SJCRH30 (cell line): ENCODE measurements at regions not wholly inside any gene's neighbourhood (a gene's known extent, or its start where the extent isn't known, plus 50 kb on each side); places are given as distances from the start of the nearest gene placed in this dataset.

Experiments used
- DNase-seq, 2 experiments: peaks; one replicate each; pipeline ENCODE4 v3.0.0-alpha.2; 2015 to 2020
- H3K27ac ChIP-seq: fragments of 250-450 bp; sonication (Bioruptor Pico); 2 replicates; pipeline ENCODE4 v1.5.1; 2020; ENCODE audit warnings: mild to moderate bottlenecking, moderate library complexity
- H3K27me3 ChIP-seq: fragments of 250-450 bp; sonication (Bioruptor Pico); 2 replicates; pipeline ENCODE4 v1.5.1; 2020; ENCODE audit warnings: mild to moderate bottlenecking, moderate library complexity
- H3K36me3 ChIP-seq: fragments of 250-450 bp; sonication (Bioruptor Pico); 2 replicates; pipeline ENCODE4 v1.5.1; 2020; ENCODE audit warnings: mild to moderate bottlenecking, moderate library complexity
- H3K4me1 ChIP-seq: fragments of 250-450 bp; sonication (Bioruptor Pico); 2 replicates; pipeline ENCODE4 v1.5.1; 2020; ENCODE audit warnings: mild to moderate bottlenecking, moderate library complexity
- H3K4me3 ChIP-seq: fragments of 250-450 bp; sonication (Bioruptor Pico); 2 replicates; pipeline ENCODE4 v1.5.1; 2020; ENCODE audit warnings: mild to moderate bottlenecking, moderate library complexity
- H3K9me3 ChIP-seq: fragments of 250-450 bp; sonication (Bioruptor Pico); replicated peaks from 2 replicates; pipeline ENCODE4 v1.5.1; 2020; ENCODE audit warnings: mild to moderate bottlenecking, moderate library complexity

GRCh38 chr6:153787341-153787606 lies 251.8 kb upstream of the OPRM1 start:
- no peak overlapping the region for H3K4me3 ChIP-seq
- no peaks in the 10 kb centered on the region for H3K4me1 ChIP-seq
- H3K27me3 ChIP-seq = no peaks in the 10 kb centered on the region
- no peaks in the 10 kb centered on the region for H3K9me3 ChIP-seq
- DNase-seq = no peak
- no peaks in the 10 kb centered on the region for H3K36me3 ChIP-seq
- H3K27ac ChIP-seq = no peak overlapping the region

DNA sequence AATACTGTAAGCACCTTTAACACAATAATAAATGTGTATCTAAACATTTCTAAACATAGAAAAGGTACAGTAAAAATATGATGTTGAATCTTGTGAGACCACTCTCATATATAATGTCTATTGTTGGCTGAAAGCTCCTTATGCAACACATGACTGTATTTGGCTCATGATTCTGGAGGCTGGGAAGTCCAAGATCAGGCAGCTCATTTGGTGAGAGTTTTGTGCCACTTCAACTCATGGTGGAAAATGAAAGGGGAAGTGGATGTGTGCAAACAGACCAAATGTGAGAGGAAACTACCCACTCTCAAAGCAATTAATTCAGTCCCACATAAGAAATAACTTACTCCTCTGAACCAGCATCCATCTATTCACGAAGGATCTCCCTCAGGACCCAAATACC lies 257.7 kb upstream of the OPRM1 start:
- H3K27ac ChIP-seq = no peak overlapping the region
- H3K27me3 ChIP-seq = no peaks in the 10 kb centered on the region
- no peak for DNase-seq
- H3K4me3 ChIP-seq = no peak overlapping the region
- H3K4me1 ChIP-seq = no peaks in the 10 kb centered on the region
- no peaks in the 10 kb centered on the region for H3K36me3 ChIP-seq
- no peaks in the 10 kb centered on the region for H3K9me3 ChIP-seq

DNA sequence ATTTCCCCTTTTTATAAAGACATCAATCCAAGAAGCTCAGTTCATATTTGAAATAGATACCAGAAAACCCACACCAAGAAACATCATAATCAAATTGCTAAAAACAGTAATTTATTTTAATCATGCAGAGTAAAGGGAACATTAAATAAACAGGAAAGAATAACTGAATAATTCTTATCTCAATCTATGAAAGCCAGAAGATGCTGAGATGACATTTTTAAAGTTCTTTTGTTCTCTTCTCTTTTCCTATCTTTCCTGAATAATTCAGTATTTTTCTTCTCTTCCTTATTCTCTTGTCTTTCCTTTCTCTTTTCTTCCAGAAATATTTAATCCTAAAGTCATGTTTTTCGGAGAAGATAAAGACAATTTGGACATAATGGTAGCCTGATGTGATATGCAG lies 259.0 kb upstream of the OPRM1 start:
- DNase-seq = no peak
- H3K9me3 ChIP-seq = no peaks in the 10 kb centered on the region
- no peaks in the 10 kb centered on the region for H3K27me3 ChIP-seq
- no peaks in the 10 kb centered on the region for H3K36me3 ChIP-seq
- no peak overlapping the region for H3K4me3 ChIP-seq
- H3K27ac ChIP-seq = no peak overlapping the region
- no peaks in the 10 kb centered on the region for H3K4me1 ChIP-seq

GRCh38 chr6:153778216-153778615 lies 260.8 kb upstream of the OPRM1 start:
- H3K27ac ChIP-seq = no peak overlapping the region
- no peaks in the 10 kb centered on the region for H3K36me3 ChIP-seq
- no peak for DNase-seq
- no peaks in the 10 kb centered on the region for H3K4me1 ChIP-seq
- no peaks in the 10 kb centered on the region for H3K9me3 ChIP-seq
- no peaks in the 10 kb centered on the region for H3K27me3 ChIP-seq
- H3K4me3 ChIP-seq = no peak overlapping the region

- Histone ChIP-seq H3K4me1 (no peaks in the 10 kb centered on the region), H3K9me3 (no peaks in the 10 kb centered on the region), H3K27me3 (no peaks in the 10 kb centered on the region), H3K4me3 (no peak overlapping the region), H3K36me3 (no peaks in the 10 kb centered on the region), H3K27ac (no peak overlapping the region)
- DNase-seq = no peak
These were observed 267.5 kb upstream of the OPRM1 start for GRCh38 chr6:153771577-153771976.

DNA sequence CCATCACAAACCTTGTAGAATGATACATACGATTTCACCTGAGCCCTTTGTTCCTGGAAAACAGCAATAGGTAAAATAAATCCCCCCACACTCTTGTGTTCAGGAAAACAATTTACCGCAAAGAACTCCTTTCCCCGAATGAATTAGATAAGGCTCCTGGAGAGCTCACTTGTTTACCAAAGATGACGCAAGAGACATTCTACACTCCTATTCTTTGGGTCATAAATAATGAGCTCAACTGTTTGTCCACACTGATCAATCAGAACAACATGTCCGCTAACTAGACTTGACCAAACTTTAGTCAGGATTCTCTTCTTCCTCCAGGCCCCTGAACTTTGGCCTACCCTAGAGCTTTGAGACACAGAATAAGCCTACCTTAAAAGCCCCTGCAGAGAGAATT lies 271.9 kb upstream of the OPRM1 start:
- Histone ChIP-seq H3K27ac (no peak overlapping the region), H3K9me3 (no peaks in the 10 kb centered on the region), H3K36me3 (no peaks in the 10 kb centered on the region), H3K4me1 (no peaks in the 10 kb centered on the region), H3K27me3 (no peaks in the 10 kb centered on the region), H3K4me3 (no peak overlapping the region)
- no peak for DNase-seq

- Histone ChIP-seq H3K27me3 (no peaks in the 10 kb centered on the region; the same call in 1 of the 2 replicates), H3K4me3 (no peak overlapping the region), H3K4me1 (no peaks in the 10 kb centered on the region), H3K36me3 (no peaks in the 10 kb centered on the region), H3K27ac (no peak overlapping the region), H3K9me3 (no peaks in the 10 kb centered on the region)
- DNase-seq = no peak
These were observed 280.5 kb upstream of the OPRM1 start for GRCh38 chr6:153758516-153758915.

- H3K9me3 ChIP-seq = no peaks in the 10 kb centered on the region
- H3K4me1 ChIP-seq = no peaks in the 10 kb centered on the region
- H3K4me3 ChIP-seq = no peak overlapping the region
- H3K36me3 ChIP-seq = no peaks in the 10 kb centered on the region
- no peak for DNase-seq
- no peaks in the 10 kb centered on the region for H3K27me3 ChIP-seq
- H3K27ac ChIP-seq = no peak overlapping the region
These were observed 303.3 kb upstream of the OPRM1 start for GRCh38 chr6:153735761-153736160.

DNA sequence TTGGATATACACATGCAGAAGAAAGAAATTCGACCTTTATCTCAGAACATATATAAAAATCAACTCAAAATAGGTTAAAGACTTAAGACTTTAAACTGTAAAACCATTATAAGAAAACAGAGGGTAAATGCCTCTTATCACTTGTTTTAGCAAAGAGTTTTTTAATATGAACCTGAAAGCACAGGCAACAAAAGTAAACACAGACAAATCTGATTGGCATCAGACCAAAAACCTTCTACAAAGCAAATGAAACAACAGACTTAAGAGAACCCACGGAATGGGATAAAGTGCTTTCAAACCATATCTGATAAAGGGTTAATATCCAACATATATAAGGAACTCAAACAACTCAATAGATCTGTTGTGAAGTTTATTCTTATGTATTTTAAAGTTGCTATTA lies 309.9 kb upstream of the OPRM1 start:
- H3K27ac ChIP-seq = no peak overlapping the region
- no peaks in the 10 kb centered on the region for H3K9me3 ChIP-seq
- no peak for DNase-seq
- H3K4me3 ChIP-seq = no peak overlapping the region
- H3K27me3 ChIP-seq = no peaks in the 10 kb centered on the region
- H3K4me1 ChIP-seq = no peaks in the 10 kb centered on the region
- no peaks in the 10 kb centered on the region for H3K36me3 ChIP-seq

DNA sequence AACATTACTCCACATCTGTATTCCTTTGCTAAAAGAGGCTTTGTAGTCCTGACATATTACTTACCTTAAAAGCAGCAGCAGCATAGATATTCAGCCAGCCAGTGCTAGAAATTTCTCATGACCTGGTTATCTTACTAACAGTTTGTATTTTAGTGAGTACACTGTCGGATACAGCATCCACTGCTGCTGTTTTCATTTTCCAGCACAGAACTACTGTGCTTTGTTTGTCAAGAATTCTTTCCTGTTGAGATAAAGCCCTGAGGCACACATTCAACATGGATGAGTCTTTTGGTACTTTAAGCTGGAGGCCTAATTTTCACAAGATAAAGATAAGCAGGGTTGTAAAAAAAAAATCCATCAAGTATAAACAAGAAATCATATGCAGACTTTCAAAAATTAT lies 311.2 kb upstream of the OPRM1 start:
- Histone ChIP-seq H3K36me3 (no peaks in the 10 kb centered on the region), H3K9me3 (no peaks in the 10 kb centered on the region), H3K27ac (no peak overlapping the region), H3K4me1 (no peaks in the 10 kb centered on the region), H3K4me3 (no peak overlapping the region), H3K27me3 (no peaks in the 10 kb centered on the region)
- DNase-seq = no peak

GRCh38 chr6:153725456-153725855 lies 313.6 kb upstream of the OPRM1 start:
- no peak for DNase-seq
- H3K27ac ChIP-seq = no peak overlapping the region
- no peaks in the 10 kb centered on the region for H3K9me3 ChIP-seq
- no peaks in the 10 kb centered on the region for H3K36me3 ChIP-seq
- H3K4me1 ChIP-seq = no peaks in the 10 kb centered on the region
- no peak overlapping the region for H3K4me3 ChIP-seq
- no peaks in the 10 kb centered on the region for H3K27me3 ChIP-seq

- Histone ChIP-seq H3K9me3 (no peaks in the 10 kb centered on the region), H3K36me3 (no peaks in the 10 kb centered on the region), H3K27me3 (no peaks in the 10 kb centered on the region), H3K27ac (no peak overlapping the region), H3K4me3 (no peak overlapping the region), H3K4me1 (no peaks in the 10 kb centered on the region)
- no peak for DNase-seq
These were observed 318.3 kb upstream of the OPRM1 start for GRCh38 chr6:153720732-153721131.

- no peaks in the 10 kb centered on the region for H3K36me3 ChIP-seq
- H3K4me3 ChIP-seq = no peak overlapping the region
- no peak for DNase-seq
- H3K4me1 ChIP-seq = no peaks in the 10 kb centered on the region
- H3K9me3 ChIP-seq = no peaks in the 10 kb centered on the region; the same call in 1 of the 2 replicates
- H3K27ac ChIP-seq = no peak overlapping the region
- H3K27me3 ChIP-seq = no peaks in the 10 kb centered on the region
These were observed 333.6 kb upstream of the OPRM1 start for GRCh38 chr6:153705429-153705828.

DNA sequence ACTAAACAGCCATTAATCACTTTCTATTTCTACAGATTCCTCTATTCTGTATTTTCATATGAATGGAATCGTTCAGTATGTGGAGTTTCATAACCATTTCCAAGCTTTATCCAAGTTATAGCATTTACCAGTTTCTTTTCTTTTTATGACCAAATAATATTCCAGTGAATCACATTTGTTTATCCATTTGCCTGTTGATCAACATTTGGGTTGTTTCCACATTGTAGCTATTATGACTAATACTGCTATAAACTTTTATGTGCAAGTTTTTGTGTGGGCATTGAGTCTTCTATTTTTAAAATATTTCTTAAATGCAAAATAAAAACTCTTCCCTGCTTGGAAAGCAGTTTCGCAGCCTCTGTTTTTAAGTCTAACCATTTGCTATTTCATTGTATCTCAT lies 336.4 kb upstream of the OPRM1 start:
- Histone ChIP-seq H3K4me1 (no peaks in the 10 kb centered on the region), H3K9me3 (no peaks in the 10 kb centered on the region; the same call in 1 of the 2 replicates), H3K27me3 (no peaks in the 10 kb centered on the region), H3K27ac (no peak overlapping the region), H3K4me3 (no peak overlapping the region), H3K36me3 (no peaks in the 10 kb centered on the region)
- no peak for DNase-seq

- H3K4me3 ChIP-seq = no peak overlapping the region
- H3K4me1 ChIP-seq = no peaks in the 10 kb centered on the region
- no peak for DNase-seq
- no peaks in the 10 kb centered on the region for H3K9me3 ChIP-seq
- no peak overlapping the region for H3K27ac ChIP-seq
- no peaks in the 10 kb centered on the region for H3K36me3 ChIP-seq
- no peaks in the 10 kb centered on the region for H3K27me3 ChIP-seq
These were observed 340.4 kb upstream of the OPRM1 start for GRCh38 chr6:153698637-153699036.

DNA sequence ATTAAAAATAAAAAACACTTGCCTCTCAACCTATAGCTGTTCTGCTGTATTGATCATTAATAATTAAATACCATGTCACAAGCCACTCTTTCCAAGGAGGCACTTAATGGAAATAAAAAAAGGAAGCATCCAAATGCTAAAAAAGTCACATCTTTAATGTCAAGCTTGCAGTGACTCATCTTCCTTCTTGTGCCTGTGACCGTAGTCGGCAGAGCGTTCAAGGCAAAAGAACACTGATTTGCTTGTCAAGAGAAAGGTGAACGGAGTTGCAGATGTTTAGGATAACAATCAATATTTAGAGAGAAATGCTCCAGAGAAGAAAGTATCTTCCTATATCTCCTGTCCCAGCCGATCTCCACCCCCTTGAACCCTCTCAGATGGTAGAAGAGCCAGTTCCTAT lies 341.0 kb upstream of the OPRM1 start:
- Histone ChIP-seq H3K4me1 (no peaks in the 10 kb centered on the region), H3K27me3 (no peaks in the 10 kb centered on the region), H3K27ac (no peak overlapping the region), H3K4me3 (no peak overlapping the region), H3K36me3 (no peaks in the 10 kb centered on the region), H3K9me3 (no peaks in the 10 kb centered on the region)
- no peak for DNase-seq

- no peaks in the 10 kb centered on the region for H3K36me3 ChIP-seq
- H3K4me1 ChIP-seq = no peaks in the 10 kb centered on the region
- H3K4me3 ChIP-seq = no peak overlapping the region
- no peak overlapping the region for H3K27ac ChIP-seq
- DNase-seq = no peak
- H3K9me3 ChIP-seq = no peaks in the 10 kb centered on the region
- no peaks in the 10 kb centered on the region for H3K27me3 ChIP-seq
These were observed 361.5 kb upstream of the OPRM1 start for GRCh38 chr6:153677522-153677921.
